ENCODE measurements at regions not wholly inside any gene's neighbourhood (a gene's known extent, or its start where the extent isn't known, plus 50 kb on each side); places are given as distances from the start of the nearest gene placed in this dataset.

- ChIA-PET POLR2A (no interaction called here), CTCF (no interaction called here)
- no peaks in the 10 kb centered on the region for H3K4me1 ChIP-seq (ENCODE audit: control insufficient read depth, insufficient read depth, low read length)
- in situ Hi-C loops (cut with HindIII; ENCODE audit: low pct_unique_long_range_greater_than_20kb, low sequenced_read_pairs) (no loop called here), intact Hi-C loops (cut with micrococcal nuclease; ENCODE audit: unreplicated experiment) (no loop called here)
- no TSS peak for BruUV-seq (replicated peaks)
- H3K9me3 ChIP-seq (ENCODE audit: control insufficient read depth, insufficient read depth, low read depth, low read length), result no peaks in the 10 kb centered on the region
- H3K27ac ChIP-seq (ENCODE audit: low read length), result no peak overlapping the region
- no peaks in the 10 kb centered on the region for H3K27me3 ChIP-seq (ENCODE audit: control insufficient read depth, insufficient read depth, low read length)
- ATAC-seq (no peak), DNase-seq (ENCODE audit: low read depth, low spot score) (no peak)
- TF ChIP-seq REST (IDR thresholded peaks at IDR 0.05; ENCODE audit: insufficient read depth in 1 of 2, low read depth in 2 of 2, low read length in 1 of 2) (no peak), CTCF (IDR thresholded peaks at IDR 0.05) (no peak), TCF7L2 (IDR thresholded peaks at IDR 0.05; ENCODE audit: low read depth, low read length) (no peak), POLR2AphosphoS5 (IDR thresholded peaks at IDR 0.05; ENCODE audit: low read depth, low read length) (no peak)
- no peak overlapping the region for H3K4me3 ChIP-seq (ENCODE audit: low read depth in 2 of 2, low read length in 2 of 2)
- H3K36me3 ChIP-seq (ENCODE audit: control insufficient read depth, insufficient read depth, low read length), result no peaks in the 10 kb centered on the region
Measured at GRCh38 chr19:31119951-31120690, 229.1 kb downstream of the TSHZ3 start.

GRCh38 chr19:31118986-31119385 lies 230.2 kb downstream of the TSHZ3 start:
- no peak for TF ChIP-seq SIN3A (IDR thresholded peaks at IDR 0.05; ENCODE audit: borderline replicate concordance, insufficient read depth, low read depth, low read length)
- no peak for TF ChIP-seq TCF7L2 (IDR thresholded peaks at IDR 0.05; ENCODE audit: low read depth, low read length)
- ATAC-seq (no peak), DNase-seq (ENCODE audit: low read depth, low spot score) (no peak)
- ChIA-PET POLR2A (no interaction called here), CTCF (no interaction called here)
- intact Hi-C loops (cut with micrococcal nuclease; ENCODE audit: unreplicated experiment) (no loop called here), in situ Hi-C loops (cut with HindIII; ENCODE audit: low pct_unique_long_range_greater_than_20kb, low sequenced_read_pairs) (no loop called here)
- Histone ChIP-seq H3K4me3 (ENCODE audit: low read depth in 2 of 2, low read length in 2 of 2) (no peak overlapping the region), H3K27me3 (ENCODE audit: control insufficient read depth, insufficient read depth, low read length) (no peaks in the 10 kb centered on the region), H3K9me3 (ENCODE audit: control insufficient read depth, insufficient read depth, low read depth, low read length) (no peaks in the 10 kb centered on the region), H3K27ac (ENCODE audit: low read length) (no peak overlapping the region), H3K36me3 (ENCODE audit: control insufficient read depth, insufficient read depth, low read length) (no peaks in the 10 kb centered on the region), H3K4me1 (ENCODE audit: control insufficient read depth, insufficient read depth, low read length) (peaks cover 4% of the 10 kb centered on the region; the same call in 1 of the 2 replicates)
- BruUV-seq (replicated peaks), result no TSS peak

GRCh38 chr19:31118287-31118955 lies 230.8 kb downstream of the TSHZ3 start:
- ChIA-PET CTCF (no interaction called here), POLR2A (no interaction called here)

More at GRCh38 chr19:31118287-31118955, 230.8 kb downstream of the TSHZ3 start:
- in situ Hi-C loops (cut with HindIII; ENCODE audit: low pct_unique_long_range_greater_than_20kb, low sequenced_read_pairs), result no loop called here
- no peak overlapping the region for H3K4me3 ChIP-seq (ENCODE audit: low read depth in 2 of 2, low read length in 2 of 2)
- H3K9me3 ChIP-seq (ENCODE audit: control insufficient read depth, insufficient read depth, low read depth, low read length), result no peaks in the 10 kb centered on the region
- DNase-seq (ENCODE audit: low read depth, low spot score), result no peak
- H3K27ac ChIP-seq (ENCODE audit: low read length), result no peak overlapping the region; the same call in 1 of the 2 replicates
- ATAC-seq, result no peak
- no peak for TF ChIP-seq CTCF (IDR thresholded peaks at IDR 0.05)
- TF ChIP-seq TCF7L2 (IDR thresholded peaks at IDR 0.05; ENCODE audit: low read depth, low read length), result no peak
- no peak for TF ChIP-seq REST (IDR thresholded peaks at IDR 0.05; ENCODE audit: insufficient read depth in 1 of 2, low read depth in 2 of 2, low read length in 1 of 2)
- no peak for TF ChIP-seq POLR2AphosphoS5 (IDR thresholded peaks at IDR 0.05; ENCODE audit: low read depth, low read length)
- no peak for TF ChIP-seq SIN3A (IDR thresholded peaks at IDR 0.05; ENCODE audit: borderline replicate concordance, insufficient read depth, low read depth, low read length)
- peaks cover 9% of the 10 kb centered on the region; the same call in 1 of the 2 replicates for H3K4me1 ChIP-seq (ENCODE audit: control insufficient read depth, insufficient read depth, low read length)
- intact Hi-C loops (cut with micrococcal nuclease; ENCODE audit: unreplicated experiment), result no loop called here
- H3K27me3 ChIP-seq (ENCODE audit: control insufficient read depth, insufficient read depth, low read length), result no peaks in the 10 kb centered on the region
- BruUV-seq (replicated peaks), result no TSS peak
- H3K36me3 ChIP-seq (ENCODE audit: control insufficient read depth, insufficient read depth, low read length), result no peaks in the 10 kb centered on the region

Data from Panc1 (cell line).